K562 (cell line): ENCODE measurements at regions not wholly inside any gene's neighbourhood (a gene's known extent, or its start where the extent isn't known, plus 50 kb on each side); places are given as distances from the start of the nearest gene placed in this dataset.

ENCODE experiments used
- CHD7 ChIP-seq: fragments of 200-600 bp; sonication (generic); IDR thresholded peaks from one replicate; pipeline ENCODE4 v1.6.1; 2012; ENCODE audit warnings: mild to moderate bottlenecking, low read depth, low read length, inconsistent platforms
- ZNF780A ChIP-seq: fragments of 250-450 bp; sonication (Bioruptor Pico); IDR thresholded peaks from 2 replicates; pipeline ENCODE4 v1.5.0; 2021; ENCODE audit warnings: mild to moderate bottlenecking

- TF ChIP-seq CHD7 (no peak), ZNF780A (CRISPR knock-in tag) (no peak)
- TF ChIP-seq, all 486 proteins: peak for 0
Observed at GRCh38 chr5:98339141-98339848, 434.2 kb upstream of the RGMB start (continued).
